Spleen (tissue), 7 donors: ENCODE measurements at regions not wholly inside any gene's neighbourhood (a gene's known extent, or its start where the extent isn't known, plus 50 kb on each side); places are given as distances from the start of the nearest gene placed in this dataset.

Source experiments
- CTCF ChIP-seq, 11 experiments: fragments of 200-600 bp in 7 of 11; fragments of 450-650 bp in 4 of 11; sonication (generic) in 4 of 11; IDR thresholded peaks in 8 of 11; conservative IDR thresholded peaks in 3 of 11; 1 replicate in 7 of 11; 2 replicates in 4 of 11; pipeline versions ENCODE4 v1.4.0 to v1.8.0; 2016 to 2021; ENCODE audit warnings: antibody characterized with exemption in 11 of 11, inconsistent platforms in 4 of 11, mild to moderate bottlenecking in 1 of 11
- POLR2A ChIP-seq, 3 donors: fragments of 450-650 bp; IDR thresholded peaks; one replicate each; pipeline ENCODE4 v1.5.1; 2017; ENCODE audit warnings: antibody characterized with exemption in 3 of 3, mild to moderate bottlenecking in 1 of 3
- POLR2AphosphoS5 ChIP-seq, 3 donors: sonication (generic); formaldehyde crosslinking; IDR thresholded peaks; one replicate each; pipeline ENCODE4 v1.5.1; 2017; ENCODE audit warnings: antibody characterized with exemption in 3 of 3
- donor health status: DM: no; HTN: no; CAD: no; lungs with moderate emphysema.
- donor health status: DM: no; HTN: no; CAD: no.
- donor health status: DM: no; HTN: no; CAD: no.

DNA sequence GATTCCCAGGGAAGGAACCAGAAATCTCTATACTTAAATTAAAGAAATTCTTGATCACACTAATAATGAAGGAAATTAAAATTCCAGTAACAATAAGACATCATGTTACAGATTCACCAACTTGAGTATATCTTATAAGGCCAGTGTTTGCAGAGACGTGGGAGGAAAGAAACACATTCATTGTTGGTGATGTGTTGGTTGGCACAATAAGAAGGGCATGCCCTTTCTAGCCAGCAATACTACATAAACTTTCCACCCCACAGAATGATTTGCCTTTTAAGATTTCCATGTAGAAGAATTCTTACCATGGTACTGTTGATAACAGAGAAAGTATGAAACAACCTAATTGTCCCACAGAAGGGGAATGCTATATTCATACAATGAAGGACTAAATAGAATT, 581.5 kb downstream of the STIM2 start:
- TF ChIP-seq POLR2A (IDR thresholded peaks at IDR 0.05) (no peak), CTCF (IDR thresholded peaks at IDR 0.05 in 8 of 11, conservative IDR thresholded peaks at IDR 0.05 in 3 of 11) (no peak), POLR2AphosphoS5 (IDR thresholded peaks at IDR 0.05) (no peak)
